Ascending aorta (tissue), 2 donors: ENCODE measurements at regions not wholly inside any gene's neighbourhood (a gene's known extent, or its start where the extent isn't known, plus 50 kb on each side); places are given as distances from the start of the nearest gene placed in this dataset.

Experiments
- DNase-seq, 2 donors: peaks; one replicate each; pipeline ENCODE4 v3.0.0-alpha.2; 2019; ENCODE audit warnings: low spot score in 2 of 2
- H3K27ac ChIP-seq, 2 donors: fragments of 200-600 bp; sonication (generic); one replicate each; pipeline ENCODE4 v1.5.1; 2016 to 2017; ENCODE audit warnings: mild to moderate bottlenecking in 1 of 2
- H3K27me3 ChIP-seq: fragments of 200-600 bp; sonication (generic); one replicate; pipeline ENCODE4 v1.5.1; 2017
- H3K36me3 ChIP-seq, 2 donors: fragments of 200-600 bp; sonication (generic); one replicate each; pipeline ENCODE4 v1.5.1; 2016
- H3K4me1 ChIP-seq, 2 donors: fragments of 200-600 bp; sonication (generic); one replicate each; pipeline ENCODE4 v1.5.1; 2016 to 2017; ENCODE audit warnings: mild to moderate bottlenecking in 1 of 2
- H3K4me3 ChIP-seq, 2 donors: fragments of 200-600 bp; sonication (generic); one replicate each; pipeline ENCODE4 v1.5.1; 2016 to 2017; ENCODE audit warnings: mild to moderate bottlenecking in 1 of 2
- H3K9me3 ChIP-seq, 2 donors: fragments of 200-600 bp; sonication (generic); one replicate each; pipeline ENCODE4 v1.5.1; 2016
- intact Hi-C: fragments of 100-400 bp; cut with DNase I; formaldehyde crosslinking; loops from one replicate; pipeline ENCODE4 v1.15.1; 2023
- TF ChIP-seq, protein P1 (sequence below), 3 experiments: fragments of 200-600 bp in 2 of 3; fragments of 450-650 bp in 1 of 3; sonication (generic) in 2 of 3; IDR thresholded peaks; one replicate each; pipeline ENCODE4 v1.5.1; 2016 to 2019; ENCODE audit warnings: antibody characterized with exemption in 3 of 3, mild to moderate bottlenecking in 1 of 3, moderate library complexity in 1 of 3

DNA sequence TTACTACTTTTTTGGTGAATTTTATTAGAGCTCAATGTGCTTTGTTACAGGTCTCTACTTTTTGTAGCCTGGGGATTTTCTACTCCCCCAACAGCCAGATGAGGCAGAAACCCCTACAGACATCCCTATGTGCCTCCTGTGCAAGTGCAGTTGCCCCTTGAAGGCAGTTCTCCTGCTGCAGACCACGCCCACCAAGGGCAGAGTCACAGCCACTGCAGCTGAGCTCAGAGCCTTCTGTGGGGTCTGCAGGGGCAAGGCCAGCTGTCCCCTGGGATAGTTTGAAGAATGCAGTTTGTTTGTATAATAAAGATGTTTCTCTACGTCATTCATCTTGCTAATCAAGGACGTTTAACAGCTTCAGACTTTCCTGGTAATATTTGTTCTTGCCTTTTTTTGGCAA, 76.8 kb downstream of the NPAP1 start:
- no peak overlapping the region for H3K27ac ChIP-seq

DNA sequence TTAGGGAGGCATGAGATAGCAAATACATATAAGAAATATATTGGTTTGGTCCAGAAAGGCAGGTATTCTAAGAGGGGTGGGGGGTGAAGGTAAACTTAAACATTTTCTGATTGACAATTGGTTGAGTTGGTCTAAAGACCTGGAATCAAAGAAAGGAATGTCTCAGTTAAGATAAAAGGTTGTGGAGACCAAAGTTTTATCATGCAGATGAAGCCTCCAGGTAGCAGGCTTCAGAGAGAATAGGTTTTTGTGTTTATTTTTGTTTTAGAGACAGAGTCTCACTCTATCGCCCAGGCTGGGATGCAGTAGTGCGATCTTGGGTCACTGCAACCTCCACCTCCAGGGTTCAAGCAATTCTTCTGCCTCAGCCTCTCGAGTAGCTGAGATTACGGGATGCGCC, 80.5 kb downstream of the NPAP1 start:
- no peaks in the 10 kb centered on the region for H3K9me3 ChIP-seq
- H3K27ac ChIP-seq = no peak overlapping the region
- TF ChIP-seq, protein P1, sequence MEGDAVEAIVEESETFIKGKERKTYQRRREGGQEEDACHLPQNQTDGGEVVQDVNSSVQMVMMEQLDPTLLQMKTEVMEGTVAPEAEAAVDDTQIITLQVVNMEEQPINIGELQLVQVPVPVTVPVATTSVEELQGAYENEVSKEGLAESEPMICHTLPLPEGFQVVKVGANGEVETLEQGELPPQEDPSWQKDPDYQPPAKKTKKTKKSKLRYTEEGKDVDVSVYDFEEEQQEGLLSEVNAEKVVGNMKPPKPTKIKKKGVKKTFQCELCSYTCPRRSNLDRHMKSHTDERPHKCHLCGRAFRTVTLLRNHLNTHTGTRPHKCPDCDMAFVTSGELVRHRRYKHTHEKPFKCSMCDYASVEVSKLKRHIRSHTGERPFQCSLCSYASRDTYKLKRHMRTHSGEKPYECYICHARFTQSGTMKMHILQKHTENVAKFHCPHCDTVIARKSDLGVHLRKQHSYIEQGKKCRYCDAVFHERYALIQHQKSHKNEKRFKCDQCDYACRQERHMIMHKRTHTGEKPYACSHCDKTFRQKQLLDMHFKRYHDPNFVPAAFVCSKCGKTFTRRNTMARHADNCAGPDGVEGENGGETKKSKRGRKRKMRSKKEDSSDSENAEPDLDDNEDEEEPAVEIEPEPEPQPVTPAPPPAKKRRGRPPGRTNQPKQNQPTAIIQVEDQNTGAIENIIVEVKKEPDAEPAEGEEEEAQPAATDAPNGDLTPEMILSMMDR (IDR thresholded peaks at IDR 0.05) = no peak
- no peaks in the 10 kb centered on the region for H3K36me3 ChIP-seq
- no peaks in the 10 kb centered on the region for H3K27me3 ChIP-seq
- intact Hi-C loops = no loop called here
- H3K4me1 ChIP-seq = no peaks in the 10 kb centered on the region
- no peak for DNase-seq
- no peak overlapping the region for H3K4me3 ChIP-seq

More for the DNA sequence above, 76.8 kb downstream of the NPAP1 start:
- H3K27me3 ChIP-seq = no peaks in the 10 kb centered on the region
- DNase-seq = no peak
- TF ChIP-seq, protein P1 (IDR thresholded peaks at IDR 0.05) = no peak
- H3K4me3 ChIP-seq = no peak overlapping the region
- H3K9me3 ChIP-seq = no peaks in the 10 kb centered on the region
- intact Hi-C loops = no loop called here
- no peaks in the 10 kb centered on the region for H3K4me1 ChIP-seq
- no peaks in the 10 kb centered on the region for H3K36me3 ChIP-seq

GRCh38 chr15:24760066-24760465, 84.5 kb downstream of the NPAP1 start:
- H3K4me3 ChIP-seq = no peak overlapping the region
- no peak overlapping the region for H3K27ac ChIP-seq
- no peaks in the 10 kb centered on the region for H3K27me3 ChIP-seq
- no peak for DNase-seq
- H3K4me1 ChIP-seq = no peaks in the 10 kb centered on the region
- intact Hi-C loops = loop anchor here (5.0 kb wide), 1 partner anchor 742 kb away; no protein-coding TSS in a partner anchor
- TF ChIP-seq, protein P1 (IDR thresholded peaks at IDR 0.05) = no peak
- no peaks in the 10 kb centered on the region for H3K9me3 ChIP-seq
- H3K36me3 ChIP-seq = no peaks in the 10 kb centered on the region

GRCh38 chr15:24761704-24762302, 86.2 kb downstream of the NPAP1 start:
- intact Hi-C loops = loop anchor here (5.0 kb wide), 1 partner anchor 740 kb away; no protein-coding TSS in a partner anchor

DNA sequence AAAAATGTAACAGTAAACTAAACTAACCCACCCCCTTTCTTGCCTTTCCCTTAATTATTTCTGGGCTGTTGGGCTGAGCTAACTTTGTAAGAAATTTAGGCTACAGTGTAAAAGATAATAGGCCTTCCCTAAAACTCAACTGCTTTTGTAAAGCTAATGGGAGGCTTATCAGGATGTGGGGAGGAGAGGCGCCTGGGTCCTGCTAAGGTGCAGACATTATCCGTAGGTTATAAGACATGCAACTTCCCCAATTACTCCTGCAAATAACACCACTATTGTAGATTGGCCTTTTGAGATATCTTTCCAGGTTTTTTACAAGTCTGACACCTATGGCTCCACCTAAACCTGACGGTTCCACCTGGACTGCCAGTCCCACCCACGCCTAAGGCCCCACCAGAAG, 88.3 kb downstream of the NPAP1 start:
- TF ChIP-seq, protein P1 (IDR thresholded peaks at IDR 0.05) = no peak
- no peak overlapping the region for H3K4me3 ChIP-seq
- no peak overlapping the region for H3K27ac ChIP-seq
- DNase-seq = no peak
- no peaks in the 10 kb centered on the region for H3K4me1 ChIP-seq
- H3K27me3 ChIP-seq = no peaks in the 10 kb centered on the region
- intact Hi-C loops = loop anchor here (5.0 kb wide), 1 partner anchor 738 kb away; no protein-coding TSS in a partner anchor
- no peaks in the 10 kb centered on the region for H3K36me3 ChIP-seq
- no peaks in the 10 kb centered on the region for H3K9me3 ChIP-seq

More at GRCh38 chr15:24761704-24762302, 86.2 kb downstream of the NPAP1 start:
- no peak overlapping the region for H3K4me3 ChIP-seq
- no peaks in the 10 kb centered on the region for H3K36me3 ChIP-seq
- H3K27me3 ChIP-seq = no peaks in the 10 kb centered on the region
- H3K9me3 ChIP-seq = no peaks in the 10 kb centered on the region
- no peak for DNase-seq
- H3K4me1 ChIP-seq = no peaks in the 10 kb centered on the region
- H3K27ac ChIP-seq = no peak overlapping the region
- TF ChIP-seq, protein P1 (IDR thresholded peaks at IDR 0.05) = peak in 2 of 3 experiments; percentile 33 to 43
